ENCODE measurements at regions not wholly inside any gene's neighbourhood (a gene's known extent, or its start where the extent isn't known, plus 50 kb on each side); places are given as distances from the start of the nearest gene placed in this dataset.

GRCh38 chr13:111915104-111915551 lies 151.8 kb upstream of the SOX1 start:
- no peak for ATAC-seq
- TF ChIP-seq ZBTB4 (CRISPR knock-in tag; IDR thresholded peaks at IDR 0.05) (no peak), CUX1 (IDR thresholded peaks at IDR 0.05; ENCODE audit: insufficient replicate concordance, low read depth, low read length) (no peak), IRF5 (IDR thresholded peaks at IDR 0.05; ENCODE audit: borderline replicate concordance) (no peak)
- TF ChIP-seq, protein P1, sequence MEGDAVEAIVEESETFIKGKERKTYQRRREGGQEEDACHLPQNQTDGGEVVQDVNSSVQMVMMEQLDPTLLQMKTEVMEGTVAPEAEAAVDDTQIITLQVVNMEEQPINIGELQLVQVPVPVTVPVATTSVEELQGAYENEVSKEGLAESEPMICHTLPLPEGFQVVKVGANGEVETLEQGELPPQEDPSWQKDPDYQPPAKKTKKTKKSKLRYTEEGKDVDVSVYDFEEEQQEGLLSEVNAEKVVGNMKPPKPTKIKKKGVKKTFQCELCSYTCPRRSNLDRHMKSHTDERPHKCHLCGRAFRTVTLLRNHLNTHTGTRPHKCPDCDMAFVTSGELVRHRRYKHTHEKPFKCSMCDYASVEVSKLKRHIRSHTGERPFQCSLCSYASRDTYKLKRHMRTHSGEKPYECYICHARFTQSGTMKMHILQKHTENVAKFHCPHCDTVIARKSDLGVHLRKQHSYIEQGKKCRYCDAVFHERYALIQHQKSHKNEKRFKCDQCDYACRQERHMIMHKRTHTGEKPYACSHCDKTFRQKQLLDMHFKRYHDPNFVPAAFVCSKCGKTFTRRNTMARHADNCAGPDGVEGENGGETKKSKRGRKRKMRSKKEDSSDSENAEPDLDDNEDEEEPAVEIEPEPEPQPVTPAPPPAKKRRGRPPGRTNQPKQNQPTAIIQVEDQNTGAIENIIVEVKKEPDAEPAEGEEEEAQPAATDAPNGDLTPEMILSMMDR (IDR thresholded peaks at IDR 0.05 in 2 of 3, conservative IDR thresholded peaks at IDR 0.05 in 1 of 3; ENCODE audit: control insufficient read depth in 2 of 3, extremely low read depth in 1 of 3, insufficient read depth in 1 of 3, low read depth in 3 of 3, low read length in 3 of 3): no peak
- WGBS (ENCODE audit: insufficient coverage, insufficient replicate concordance, low lambda C conversion rate, missing lambda C conversion rate): 18% methylated on average over 12 of the region's 12 CpGs

More at GRCh38 chr13:111915104-111915551, 151.8 kb upstream of the SOX1 start:
- Histone ChIP-seq H3K79me2 (ENCODE audit: control insufficient read depth, insufficient read depth, low read length) (no peaks in the 10 kb centered on the region), H3K27ac (ENCODE audit: control insufficient read depth, insufficient read depth) (no peak overlapping the region), H3K4me3 (no peak overlapping the region), H3K4me1 (ENCODE audit: control insufficient read depth, insufficient read depth, low read length) (no peaks in the 10 kb centered on the region), H4K20me1 (ENCODE audit: control insufficient read depth, insufficient read depth) (no peaks in the 10 kb centered on the region), H3K4me2 (ENCODE audit: control insufficient read depth, insufficient read depth) (no peak overlapping the region), H3K36me3 (ENCODE audit: control insufficient read depth in 2 of 2, insufficient read depth in 2 of 2, low read length in 1 of 2) (no peaks in the 10 kb centered on the region), H2AFZ (ENCODE audit: control insufficient read depth, low read depth, low read length) (no peak overlapping the region), H3K9me3 (replicated peaks; ENCODE audit: control insufficient read depth, insufficient read depth, low read length) (no peaks in the 10 kb centered on the region), H3K27me3 (replicated peaks in 1 of 2; ENCODE audit: control insufficient read depth in 2 of 2, insufficient read depth in 2 of 2, low read length in 1 of 2) (no peaks in the 10 kb centered on the region), H3K9ac (ENCODE audit: control insufficient read depth, insufficient read depth, low read length) (no peak overlapping the region)
- BruUV-seq (replicated peaks): no TSS peak
- in situ Hi-C loops (cut with MboI): no loop called here
- ChIA-PET CTCF (no interaction called here), POLR2A (no interaction called here), RAD21 (ENCODE audit: unreplicated experiment) (no interaction called here), SMC1A (ENCODE audit: uncharacterized antibody, unreplicated experiment) (no interaction called here)
- DNase-seq (ENCODE audit: low read depth, low spot score) (no peak), FAIRE-seq (no peak)
- intact Hi-C loops (cut with micrococcal nuclease; ENCODE audit: unreplicated experiment): no loop called here

Measured in GM12878 (cell line).